ENCODE measurements at regions not wholly inside any gene's neighbourhood (a gene's known extent, or its start where the extent isn't known, plus 50 kb on each side); places are given as distances from the start of the nearest gene placed in this dataset.

DNA sequence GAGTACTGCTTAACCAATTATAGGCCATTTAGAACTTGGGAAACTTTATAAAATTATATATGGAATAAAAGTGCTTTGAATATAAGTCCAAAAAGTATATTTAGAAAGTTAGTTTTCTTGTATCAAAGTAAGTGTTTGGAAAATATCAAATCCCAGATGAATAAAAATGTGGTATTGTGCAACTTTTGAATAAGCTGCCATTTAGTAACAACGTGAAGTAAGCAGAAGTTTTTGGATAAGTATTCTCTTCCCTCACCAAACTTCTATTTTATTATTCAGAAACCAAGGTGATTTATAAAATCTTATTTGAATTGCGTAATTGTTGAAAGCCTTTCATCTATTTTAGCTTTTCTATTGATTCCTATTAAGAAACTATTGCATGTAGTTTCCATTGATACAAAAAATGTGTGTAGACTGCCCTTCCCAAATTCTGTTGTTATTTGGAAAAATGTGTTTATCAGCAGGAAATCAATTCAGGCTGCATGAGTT lies 806.2 kb downstream of the NSUN3 start:
- H3K4me1 ChIP-seq = no peaks in the 10 kb centered on the region
- no peaks in the 10 kb centered on the region for H3K27me3 ChIP-seq
- no peaks in the 10 kb centered on the region for H3K36me3 ChIP-seq
- no peak for TF ChIP-seq POLR2A (IDR thresholded peaks at IDR 0.05)
- TF ChIP-seq, protein P1, sequence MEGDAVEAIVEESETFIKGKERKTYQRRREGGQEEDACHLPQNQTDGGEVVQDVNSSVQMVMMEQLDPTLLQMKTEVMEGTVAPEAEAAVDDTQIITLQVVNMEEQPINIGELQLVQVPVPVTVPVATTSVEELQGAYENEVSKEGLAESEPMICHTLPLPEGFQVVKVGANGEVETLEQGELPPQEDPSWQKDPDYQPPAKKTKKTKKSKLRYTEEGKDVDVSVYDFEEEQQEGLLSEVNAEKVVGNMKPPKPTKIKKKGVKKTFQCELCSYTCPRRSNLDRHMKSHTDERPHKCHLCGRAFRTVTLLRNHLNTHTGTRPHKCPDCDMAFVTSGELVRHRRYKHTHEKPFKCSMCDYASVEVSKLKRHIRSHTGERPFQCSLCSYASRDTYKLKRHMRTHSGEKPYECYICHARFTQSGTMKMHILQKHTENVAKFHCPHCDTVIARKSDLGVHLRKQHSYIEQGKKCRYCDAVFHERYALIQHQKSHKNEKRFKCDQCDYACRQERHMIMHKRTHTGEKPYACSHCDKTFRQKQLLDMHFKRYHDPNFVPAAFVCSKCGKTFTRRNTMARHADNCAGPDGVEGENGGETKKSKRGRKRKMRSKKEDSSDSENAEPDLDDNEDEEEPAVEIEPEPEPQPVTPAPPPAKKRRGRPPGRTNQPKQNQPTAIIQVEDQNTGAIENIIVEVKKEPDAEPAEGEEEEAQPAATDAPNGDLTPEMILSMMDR (IDR thresholded peaks at IDR 0.05) = no peak
- no peak overlapping the region for H3K4me3 ChIP-seq
- DNase-seq = no peak
- no peaks in the 10 kb centered on the region for H3K9me3 ChIP-seq
- H3K27ac ChIP-seq = no peak overlapping the region
- intact Hi-C loops (cut with DNase I; ENCODE audit: low total_unique reads) = no loop called here

DNA sequence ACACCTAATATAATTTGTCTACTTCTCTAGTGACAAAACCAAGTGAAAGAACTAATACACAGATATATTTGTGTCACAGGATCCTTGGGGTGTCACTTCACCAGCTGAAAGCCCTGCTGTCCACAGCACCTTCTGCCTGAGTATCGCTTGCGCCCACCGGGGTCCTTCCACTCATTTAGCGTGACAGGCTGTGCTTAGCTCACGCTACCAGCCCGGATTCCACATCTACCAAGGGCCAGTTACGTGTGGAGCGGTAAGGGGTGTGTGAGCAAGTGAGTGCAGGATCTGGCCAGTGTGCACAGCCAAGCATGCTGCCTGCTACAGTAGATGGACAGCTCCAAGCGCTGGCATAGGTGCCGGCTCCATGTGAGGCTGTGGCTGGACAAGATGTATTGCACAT lies 810.9 kb downstream of the NSUN3 start:
- no peak for DNase-seq
- no peak for TF ChIP-seq POLR2A (IDR thresholded peaks at IDR 0.05)
- TF ChIP-seq, protein P1 (IDR thresholded peaks at IDR 0.05) = no peak
- H3K4me1 ChIP-seq = no peaks in the 10 kb centered on the region
- H3K27me3 ChIP-seq = no peaks in the 10 kb centered on the region
- no peaks in the 10 kb centered on the region for H3K9me3 ChIP-seq
- no peaks in the 10 kb centered on the region for H3K36me3 ChIP-seq
- H3K27ac ChIP-seq = no peak overlapping the region
- H3K4me3 ChIP-seq = no peak overlapping the region
- intact Hi-C loops (cut with DNase I; ENCODE audit: low total_unique reads) = no loop called here

- no peaks in the 10 kb centered on the region for H3K9me3 ChIP-seq
- H3K4me3 ChIP-seq = no peak overlapping the region
- DNase-seq = no peak
- H3K27ac ChIP-seq = no peak overlapping the region
- intact Hi-C loops (cut with DNase I; ENCODE audit: low total_unique reads) = no loop called here
- H3K4me1 ChIP-seq = no peaks in the 10 kb centered on the region
- no peaks in the 10 kb centered on the region for H3K36me3 ChIP-seq
- TF ChIP-seq POLR2A (IDR thresholded peaks at IDR 0.05) = no peak
- TF ChIP-seq, protein P1 (IDR thresholded peaks at IDR 0.05) = no peak
- H3K27me3 ChIP-seq = no peaks in the 10 kb centered on the region
These were observed 812.3 kb downstream of the NSUN3 start for GRCh38 chr3:94875149-94875548.

DNA sequence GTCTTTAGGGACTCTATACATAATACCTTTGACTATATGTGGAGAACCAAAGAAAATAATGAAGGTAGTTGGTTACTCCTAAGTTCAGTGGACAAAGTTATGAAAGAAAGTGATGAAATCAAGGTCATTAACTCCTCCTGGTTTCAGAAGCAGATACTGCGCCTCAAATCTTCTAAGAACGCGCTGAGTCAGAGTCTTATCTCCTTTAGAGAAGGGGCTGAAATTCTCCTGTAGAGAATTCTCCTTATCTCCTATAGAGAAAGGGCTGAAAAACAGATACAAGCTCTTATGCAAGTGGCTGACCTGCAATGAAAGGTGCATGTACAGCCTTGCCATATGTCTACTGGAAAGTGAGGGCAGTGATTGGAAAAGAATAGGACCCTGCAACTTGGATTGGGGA lies 824.2 kb downstream of the NSUN3 start:
- no peaks in the 10 kb centered on the region for H3K4me1 ChIP-seq
- no peaks in the 10 kb centered on the region for H3K27me3 ChIP-seq
- no peak overlapping the region for H3K27ac ChIP-seq
- no peak overlapping the region for H3K4me3 ChIP-seq
- no peak for DNase-seq
- intact Hi-C loops (cut with DNase I; ENCODE audit: low total_unique reads) = no loop called here
- no peaks in the 10 kb centered on the region for H3K9me3 ChIP-seq
- no peaks in the 10 kb centered on the region for H3K36me3 ChIP-seq
- TF ChIP-seq, protein P1 (IDR thresholded peaks at IDR 0.05) = no peak
- no peak for TF ChIP-seq POLR2A (IDR thresholded peaks at IDR 0.05)

DNA sequence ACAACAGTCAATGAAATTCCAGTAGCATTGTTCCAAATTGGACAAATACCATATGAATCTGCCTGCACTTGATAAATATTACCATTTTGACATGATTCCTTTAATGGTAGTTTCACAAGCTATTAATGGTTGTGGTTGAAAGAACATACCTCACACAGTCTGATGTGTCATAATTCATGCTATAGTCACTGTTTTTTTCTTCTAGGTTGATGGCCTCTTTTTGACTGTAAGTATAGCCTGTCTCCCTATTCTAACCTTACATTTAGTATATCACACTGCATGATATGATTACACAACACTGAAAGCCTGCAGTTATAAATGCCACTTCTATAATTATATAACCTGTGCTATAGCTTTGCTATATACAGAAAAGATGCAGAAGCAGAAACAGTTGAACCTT lies 834.1 kb downstream of the NSUN3 start:
- H3K27me3 ChIP-seq = no peaks in the 10 kb centered on the region
- H3K27ac ChIP-seq = no peak overlapping the region
- H3K4me1 ChIP-seq = no peaks in the 10 kb centered on the region
- no peaks in the 10 kb centered on the region for H3K36me3 ChIP-seq
- H3K9me3 ChIP-seq = no peaks in the 10 kb centered on the region
- no peak for DNase-seq
- intact Hi-C loops (cut with DNase I; ENCODE audit: low total_unique reads) = no loop called here
- TF ChIP-seq, protein P1 (IDR thresholded peaks at IDR 0.05) = no peak
- no peak for TF ChIP-seq POLR2A (IDR thresholded peaks at IDR 0.05)
- no peak overlapping the region for H3K4me3 ChIP-seq
